ENCODE measurements at regions not wholly inside any gene's neighbourhood (a gene's known extent, or its start where the extent isn't known, plus 50 kb on each side); places are given as distances from the start of the nearest gene placed in this dataset.

DNA sequence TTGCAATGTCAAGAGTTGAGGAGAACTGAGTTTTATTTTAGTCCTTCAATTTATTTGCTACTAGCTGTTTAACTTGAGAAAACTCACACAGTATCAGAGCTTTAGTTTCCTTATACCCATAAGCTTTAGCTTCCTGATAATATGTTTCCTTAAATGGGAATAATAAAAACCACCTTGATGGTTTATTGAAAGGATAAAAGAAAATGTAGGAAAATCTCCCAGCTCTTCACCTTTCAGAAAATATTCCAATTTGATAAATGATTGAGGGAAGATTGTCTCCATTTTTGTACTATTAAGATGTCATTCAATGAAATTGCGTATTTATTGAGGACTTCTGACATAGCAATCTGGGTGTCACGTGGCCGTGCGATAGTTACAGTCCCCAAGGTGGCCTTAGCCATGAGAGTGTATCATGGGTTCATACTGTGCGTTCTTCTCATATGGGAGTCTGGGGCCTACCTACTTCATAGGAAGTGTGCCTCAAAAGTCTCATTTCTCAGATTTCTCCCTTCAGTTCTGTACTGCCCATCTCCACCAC, 296.3 kb upstream of the BMP2 start:
- Histone ChIP-seq H3K4me3 (ENCODE audit: low read length in 2 of 2) (no peak overlapping the region), H3K9me3 (ENCODE audit: control insufficient read depth in 2 of 2, insufficient read depth in 1 of 2, low read length in 1 of 2) (no peaks in the 10 kb centered on the region), H3K27ac (ENCODE audit: low read depth in 1 of 2, low read length in 1 of 2) (no peak overlapping the region), H3K27me3 (ENCODE audit: control insufficient read depth in 2 of 2, insufficient read depth in 1 of 2, low read length in 1 of 2) (no peaks in the 10 kb centered on the region), H3K36me3 (ENCODE audit: control insufficient read depth in 2 of 2, insufficient read depth in 2 of 2, low read length in 1 of 2) (no peaks in the 10 kb centered on the region), H3K4me1 (ENCODE audit: control insufficient read depth in 2 of 2, insufficient read depth in 2 of 2, low read length in 2 of 2) (no peaks in the 10 kb centered on the region)
- 96% methylated on average over 5 of the region's 5 CpGs for WGBS
- no peak for DNase-seq (ENCODE audit: low read depth in 6 of 9, low spot score in 9 of 9)

DNA sequence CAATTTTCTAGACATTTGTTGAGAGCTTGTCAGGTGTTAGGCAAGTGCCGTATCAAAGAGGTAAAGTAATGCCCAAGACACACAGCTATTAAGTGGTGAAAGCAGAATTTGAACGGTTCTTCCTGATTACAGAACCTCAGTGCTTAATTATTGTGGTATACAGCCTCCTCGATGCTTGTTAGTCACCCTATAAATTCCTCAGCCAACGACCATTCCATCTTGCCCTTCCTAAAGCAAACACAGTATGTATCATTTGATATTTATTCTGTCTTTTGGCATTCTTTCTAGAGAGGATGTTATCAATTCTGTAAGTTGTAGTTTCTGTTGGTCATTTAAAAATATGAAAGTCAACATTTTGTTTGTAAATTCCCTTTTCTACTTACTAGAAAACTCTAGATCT, 297.8 kb upstream of the BMP2 start:
- H3K4me3 ChIP-seq (ENCODE audit: low read length in 2 of 2): no peak overlapping the region
- H3K9me3 ChIP-seq (ENCODE audit: control insufficient read depth in 2 of 2, insufficient read depth in 1 of 2, low read length in 1 of 2): no peaks in the 10 kb centered on the region
- H3K4me1 ChIP-seq (ENCODE audit: control insufficient read depth in 2 of 2, insufficient read depth in 2 of 2, low read length in 2 of 2): no peaks in the 10 kb centered on the region
- 64% methylated on average over 4 of the region's 4 CpGs for WGBS
- no peak for DNase-seq (ENCODE audit: low read depth in 6 of 9, low spot score in 9 of 9)
- no peaks in the 10 kb centered on the region for H3K27me3 ChIP-seq (ENCODE audit: control insufficient read depth in 2 of 2, insufficient read depth in 1 of 2, low read length in 1 of 2)
- no peak overlapping the region for H3K27ac ChIP-seq (ENCODE audit: low read depth in 1 of 2, low read length in 1 of 2)
- no peaks in the 10 kb centered on the region for H3K36me3 ChIP-seq (ENCODE audit: control insufficient read depth in 2 of 2, insufficient read depth in 2 of 2, low read length in 1 of 2)

DNA sequence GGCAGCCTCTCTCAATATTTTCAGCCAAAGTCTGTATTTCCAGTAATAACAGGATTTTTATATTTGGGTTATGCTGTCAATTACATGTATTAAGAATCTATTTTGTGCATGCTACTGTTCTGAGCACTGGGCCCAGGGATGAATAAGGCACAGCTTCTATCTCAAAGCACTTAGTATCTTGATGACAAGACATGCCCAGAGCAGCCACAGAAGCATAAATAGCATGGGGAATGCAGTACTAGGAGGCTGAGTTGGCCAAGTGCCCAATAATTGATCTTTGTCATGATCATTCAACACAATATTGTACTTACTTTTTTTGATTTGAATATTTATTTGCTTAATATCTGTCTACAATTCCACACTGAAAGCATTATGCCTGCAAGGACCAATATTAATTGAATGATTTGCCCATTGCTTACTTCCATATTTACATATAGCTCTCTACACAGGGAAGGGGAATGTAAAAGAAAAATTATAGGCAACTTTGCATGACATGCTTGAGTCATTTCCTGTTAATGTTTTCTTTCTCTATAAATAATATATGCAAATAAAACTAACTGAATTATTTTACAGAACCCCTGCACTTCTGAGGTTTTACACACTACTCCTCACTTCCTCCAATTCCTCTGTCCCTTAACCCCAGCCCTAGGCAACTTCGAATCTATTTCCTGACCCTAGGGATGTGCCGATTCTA, 298.9 kb upstream of the BMP2 start:
- Histone ChIP-seq H3K27me3 (ENCODE audit: control insufficient read depth in 2 of 2, insufficient read depth in 1 of 2, low read length in 1 of 2) (no peaks in the 10 kb centered on the region), H3K4me3 (ENCODE audit: low read length in 2 of 2) (no peak overlapping the region), H3K27ac (ENCODE audit: low read depth in 1 of 2, low read length in 1 of 2) (no peak overlapping the region), H3K4me1 (ENCODE audit: control insufficient read depth in 2 of 2, insufficient read depth in 2 of 2, low read length in 2 of 2) (no peaks in the 10 kb centered on the region), H3K36me3 (ENCODE audit: control insufficient read depth in 2 of 2, insufficient read depth in 2 of 2, low read length in 1 of 2) (no peaks in the 10 kb centered on the region), H3K9me3 (ENCODE audit: control insufficient read depth in 2 of 2, insufficient read depth in 1 of 2, low read length in 1 of 2) (no peaks in the 10 kb centered on the region)
- no peak for DNase-seq (ENCODE audit: low read depth in 6 of 9, low spot score in 9 of 9)
- 78% methylated on average over 2 of the region's 2 CpGs for WGBS

DNA sequence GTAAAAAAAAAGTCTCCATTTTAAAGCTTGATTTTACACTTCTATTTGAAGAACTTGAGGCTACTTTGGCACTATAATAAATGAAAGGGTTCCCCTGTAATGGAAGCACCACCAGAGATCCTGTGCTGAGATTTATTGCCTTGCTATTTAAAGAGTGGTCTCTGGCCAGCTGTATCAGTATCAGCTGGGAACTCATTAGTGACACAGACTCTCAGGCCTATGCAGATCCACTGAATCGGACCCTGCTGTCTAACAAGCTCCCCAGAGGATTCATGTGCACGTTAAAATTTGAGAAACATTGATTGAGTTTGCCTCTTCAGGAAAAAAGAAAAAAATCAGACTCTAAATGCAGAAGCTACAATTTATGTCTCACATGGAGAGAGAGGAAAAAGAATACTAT, 299.9 kb upstream of the BMP2 start:
- no peak overlapping the region for H3K27ac ChIP-seq (ENCODE audit: low read depth in 1 of 2, low read length in 1 of 2)
- H3K4me3 ChIP-seq (ENCODE audit: low read length in 2 of 2): no peak overlapping the region
- H3K36me3 ChIP-seq (ENCODE audit: control insufficient read depth in 2 of 2, insufficient read depth in 2 of 2, low read length in 1 of 2): no peaks in the 10 kb centered on the region
- H3K4me1 ChIP-seq (ENCODE audit: control insufficient read depth in 2 of 2, insufficient read depth in 2 of 2, low read length in 2 of 2): no peaks in the 10 kb centered on the region
- no peak for DNase-seq (ENCODE audit: low read depth in 6 of 9, low spot score in 9 of 9)
- no peaks in the 10 kb centered on the region for H3K9me3 ChIP-seq (ENCODE audit: control insufficient read depth in 2 of 2, insufficient read depth in 1 of 2, low read length in 1 of 2)
- H3K27me3 ChIP-seq (ENCODE audit: control insufficient read depth in 2 of 2, insufficient read depth in 1 of 2, low read length in 1 of 2): no peaks in the 10 kb centered on the region
- WGBS: 80% methylated on average over 2 of the region's 2 CpGs

DNA sequence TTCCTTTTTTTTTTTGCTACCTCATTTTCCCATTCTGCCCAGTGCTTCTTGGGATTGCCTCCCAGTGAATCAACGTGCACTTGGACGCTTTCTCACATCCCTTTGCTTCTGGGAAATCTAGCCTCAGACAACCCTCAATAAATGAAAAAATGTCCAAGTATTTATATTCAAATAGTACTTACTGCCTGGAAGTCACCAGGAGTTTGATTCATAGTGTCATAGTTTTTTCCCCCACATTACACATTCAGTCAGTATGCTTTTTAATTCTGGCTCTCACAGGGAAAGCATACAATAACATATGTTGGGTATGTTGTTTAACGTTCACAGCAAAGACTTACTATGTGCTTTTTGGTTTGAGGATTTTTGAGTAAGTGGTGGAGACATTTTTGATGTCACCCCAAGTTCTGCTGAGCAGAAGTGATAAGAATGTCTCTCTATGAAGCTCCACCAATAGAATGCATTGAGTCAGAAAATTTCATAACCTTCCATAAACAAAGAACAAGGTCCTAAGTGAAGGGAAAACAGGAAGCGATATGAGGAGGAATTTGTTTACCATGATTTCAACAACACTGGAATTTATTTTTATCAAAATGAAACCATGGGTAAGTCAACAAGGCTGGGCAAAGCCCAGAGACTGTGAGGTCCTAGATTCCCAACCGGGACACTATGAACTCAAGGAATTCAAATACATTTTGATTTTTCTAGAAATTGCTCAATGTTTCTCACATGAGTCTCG, 301.2 kb upstream of the BMP2 start:
- DNase-seq (ENCODE audit: low read depth in 6 of 9, low spot score in 9 of 9): no peak
- Histone ChIP-seq H3K36me3 (ENCODE audit: control insufficient read depth in 2 of 2, insufficient read depth in 2 of 2, low read length in 1 of 2) (no peaks in the 10 kb centered on the region), H3K4me1 (ENCODE audit: control insufficient read depth in 2 of 2, insufficient read depth in 2 of 2, low read length in 2 of 2) (no peaks in the 10 kb centered on the region), H3K27me3 (ENCODE audit: control insufficient read depth in 2 of 2, insufficient read depth in 1 of 2, low read length in 1 of 2) (no peaks in the 10 kb centered on the region), H3K4me3 (ENCODE audit: low read length in 2 of 2) (no peak overlapping the region), H3K9me3 (ENCODE audit: control insufficient read depth in 2 of 2, insufficient read depth in 1 of 2, low read length in 1 of 2) (no peaks in the 10 kb centered on the region), H3K27ac (ENCODE audit: low read depth in 1 of 2, low read length in 1 of 2) (no peak overlapping the region)
- WGBS: 92% methylated on average over 6 of the region's 6 CpGs

DNA sequence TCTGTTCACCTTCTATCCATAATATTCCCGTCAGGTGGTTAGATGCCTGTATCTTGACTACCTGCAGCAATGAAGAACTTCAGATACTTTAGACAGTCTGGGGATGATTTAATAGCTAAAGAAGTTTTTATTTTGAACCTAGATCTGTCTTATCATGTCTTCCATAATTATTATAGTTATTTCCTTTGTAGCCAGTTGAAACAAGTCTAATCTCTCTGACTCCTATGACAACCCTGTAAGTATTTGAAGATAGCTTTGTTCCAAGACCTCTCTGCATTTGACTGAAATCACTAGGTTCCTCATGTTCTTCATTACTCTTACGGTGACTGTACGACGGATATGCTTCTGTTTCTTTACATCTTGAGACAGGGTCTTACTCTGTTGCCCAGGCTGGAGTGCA, 316.6 kb upstream of the BMP2 start:
- no peak for DNase-seq (ENCODE audit: low read depth in 6 of 9, low spot score in 9 of 9)
- WGBS: 85% methylated on average over 4 of the region's 4 CpGs
- no peaks in the 10 kb centered on the region for H3K36me3 ChIP-seq (ENCODE audit: control insufficient read depth in 2 of 2, insufficient read depth in 2 of 2, low read length in 1 of 2)

DNA sequence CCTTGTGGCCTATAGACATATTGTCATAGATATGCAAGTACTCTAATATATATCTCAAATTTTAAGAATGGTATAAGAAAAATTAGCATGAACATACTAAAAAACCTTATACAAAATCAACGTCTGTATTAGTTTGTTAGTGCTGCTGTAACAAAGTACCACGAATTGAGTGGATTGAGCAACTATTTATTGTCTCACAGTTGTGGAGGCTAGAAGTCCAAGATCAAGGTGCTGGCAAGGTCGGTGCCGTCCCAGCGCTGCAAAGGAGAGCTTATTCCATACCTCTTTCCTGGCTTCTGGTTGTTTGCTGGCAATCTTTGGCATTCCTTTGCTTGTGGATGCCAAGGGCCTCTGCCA, 317.6 kb upstream of the FERMT1 start:
- no peak overlapping the region for H3K27ac ChIP-seq (ENCODE audit: low read depth in 1 of 2, low read length in 1 of 2)
- H3K36me3 ChIP-seq (ENCODE audit: control insufficient read depth in 2 of 2, insufficient read depth in 2 of 2, low read length in 1 of 2): no peaks in the 10 kb centered on the region
- no peaks in the 10 kb centered on the region for H3K27me3 ChIP-seq (ENCODE audit: control insufficient read depth in 2 of 2, insufficient read depth in 1 of 2, low read length in 1 of 2)
- no peaks in the 10 kb centered on the region for H3K9me3 ChIP-seq (ENCODE audit: control insufficient read depth in 2 of 2, insufficient read depth in 1 of 2, low read length in 1 of 2)
- DNase-seq (ENCODE audit: low read depth in 6 of 9, low spot score in 9 of 9): no peak
- 97% methylated on average over 5 of the region's 5 CpGs for WGBS
- H3K4me3 ChIP-seq (ENCODE audit: low read length in 2 of 2): no peak overlapping the region
- no peaks in the 10 kb centered on the region for H3K4me1 ChIP-seq (ENCODE audit: control insufficient read depth in 2 of 2, insufficient read depth in 2 of 2, low read length in 2 of 2)

More for the DNA sequence above, 316.6 kb upstream of the BMP2 start:
- Histone ChIP-seq H3K4me3 (ENCODE audit: low read length in 2 of 2) (no peak overlapping the region), H3K27me3 (ENCODE audit: control insufficient read depth in 2 of 2, insufficient read depth in 1 of 2, low read length in 1 of 2) (no peaks in the 10 kb centered on the region), H3K27ac (ENCODE audit: low read depth in 1 of 2, low read length in 1 of 2) (no peak overlapping the region), H3K9me3 (ENCODE audit: control insufficient read depth in 2 of 2, insufficient read depth in 1 of 2, low read length in 1 of 2) (no peaks in the 10 kb centered on the region), H3K4me1 (ENCODE audit: control insufficient read depth in 2 of 2, insufficient read depth in 2 of 2, low read length in 2 of 2) (no peaks in the 10 kb centered on the region)

DNA sequence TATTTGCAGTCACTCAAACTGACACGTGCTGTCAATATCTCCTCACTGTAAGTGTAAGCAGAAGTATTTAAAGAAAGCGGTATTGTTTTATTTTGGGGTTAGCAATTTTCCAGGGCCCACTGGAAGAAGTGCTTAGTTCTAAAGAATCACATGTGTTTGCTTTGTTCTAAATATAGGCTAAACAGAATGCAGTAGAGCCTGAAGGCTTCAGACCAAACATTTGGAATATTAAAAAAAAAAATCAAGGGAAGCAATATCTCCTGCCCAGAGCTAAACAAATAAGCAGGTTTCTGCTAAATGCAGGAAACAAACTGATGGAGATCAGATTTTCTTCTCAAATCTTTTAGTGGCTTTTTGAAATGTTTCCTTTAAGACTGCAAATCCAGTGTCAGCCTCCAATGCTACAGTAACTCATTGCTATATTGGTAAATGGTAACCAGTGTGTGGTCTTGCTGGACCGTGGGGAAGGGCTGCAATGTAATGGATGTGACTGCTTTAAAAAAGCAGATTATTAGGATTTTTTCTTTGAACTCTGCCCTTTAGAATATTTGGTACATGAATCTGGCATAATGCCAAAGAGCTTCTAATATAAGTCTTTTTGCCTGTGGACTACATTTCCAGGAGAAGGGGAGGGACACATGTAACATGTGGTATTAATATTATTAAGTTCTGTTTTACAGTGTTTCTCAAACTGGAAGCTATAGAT, 317.1 kb upstream of the FERMT1 start:
- H3K4me3 ChIP-seq (ENCODE audit: low read length in 2 of 2): no peak overlapping the region
- no peak for DNase-seq (ENCODE audit: low read depth in 6 of 9, low spot score in 9 of 9)
- H3K27ac ChIP-seq (ENCODE audit: low read depth in 1 of 2, low read length in 1 of 2): no peak overlapping the region
- H3K36me3 ChIP-seq (ENCODE audit: control insufficient read depth in 2 of 2, insufficient read depth in 2 of 2, low read length in 1 of 2): no peaks in the 10 kb centered on the region
- no peaks in the 10 kb centered on the region for H3K4me1 ChIP-seq (ENCODE audit: control insufficient read depth in 2 of 2, insufficient read depth in 2 of 2, low read length in 2 of 2)
- WGBS: 88% methylated on average over 3 of the region's 3 CpGs
- H3K27me3 ChIP-seq (ENCODE audit: control insufficient read depth in 2 of 2, insufficient read depth in 1 of 2, low read length in 1 of 2): no peaks in the 10 kb centered on the region
- no peaks in the 10 kb centered on the region for H3K9me3 ChIP-seq (ENCODE audit: control insufficient read depth in 2 of 2, insufficient read depth in 1 of 2, low read length in 1 of 2)

DNA sequence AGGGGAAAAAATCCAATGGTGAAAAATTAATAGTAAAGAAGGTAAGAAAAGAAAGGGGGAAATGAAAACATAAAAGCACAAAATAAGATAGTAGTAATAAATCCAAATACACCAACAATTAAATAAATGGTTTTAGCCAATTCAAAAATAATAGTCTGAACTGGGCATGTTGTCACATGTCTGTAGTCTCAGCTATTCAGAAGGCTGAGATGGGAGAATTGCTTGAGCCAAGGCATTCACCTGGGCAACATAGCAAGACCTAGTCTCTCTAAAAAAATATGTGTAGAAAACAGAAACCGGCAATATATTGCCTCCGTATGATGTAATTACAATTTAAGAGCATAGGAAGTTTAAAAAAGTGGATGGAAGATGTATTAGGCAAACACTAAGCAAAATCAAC, 311.3 kb upstream of the FERMT1 start:
- no peaks in the 10 kb centered on the region for H3K27me3 ChIP-seq (ENCODE audit: control insufficient read depth in 2 of 2, insufficient read depth in 1 of 2, low read length in 1 of 2)
- H3K4me1 ChIP-seq (ENCODE audit: control insufficient read depth in 2 of 2, insufficient read depth in 2 of 2, low read length in 2 of 2): no peaks in the 10 kb centered on the region
- 64% methylated on average over 2 of the region's 2 CpGs for WGBS
- H3K4me3 ChIP-seq (ENCODE audit: low read length in 2 of 2): no peak overlapping the region
- DNase-seq (ENCODE audit: low read depth in 6 of 9, low spot score in 9 of 9): no peak
- H3K27ac ChIP-seq (ENCODE audit: low read depth in 1 of 2, low read length in 1 of 2): no peak overlapping the region
- no peaks in the 10 kb centered on the region for H3K9me3 ChIP-seq (ENCODE audit: control insufficient read depth in 2 of 2, insufficient read depth in 1 of 2, low read length in 1 of 2)
- no peaks in the 10 kb centered on the region for H3K36me3 ChIP-seq (ENCODE audit: control insufficient read depth in 2 of 2, insufficient read depth in 2 of 2, low read length in 1 of 2)

Measured in thymus (tissue), 11 donors.